ENCODE measurements at regions not wholly inside any gene's neighbourhood (a gene's known extent, or its start where the extent isn't known, plus 50 kb on each side); places are given as distances from the start of the nearest gene placed in this dataset.

DNA sequence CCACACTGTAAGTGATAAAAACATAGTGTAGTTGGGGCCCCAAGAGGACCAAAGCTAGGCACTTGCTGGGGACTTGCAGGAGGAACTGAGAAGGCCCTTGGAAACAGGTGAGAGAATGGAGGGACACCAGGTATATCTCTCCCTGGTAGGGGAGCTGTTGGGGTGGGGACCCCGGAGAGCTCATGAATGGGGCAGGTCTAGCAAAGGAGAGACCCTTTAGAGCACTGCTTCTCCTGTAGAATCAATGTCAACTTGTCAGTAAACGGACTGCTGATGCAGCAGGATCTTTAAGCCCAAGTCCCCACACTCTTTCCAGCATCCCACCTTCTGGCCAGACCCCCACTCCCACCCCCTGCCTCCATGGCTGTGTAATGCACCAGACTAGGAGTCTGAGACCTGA lies 109.6 kb upstream of the THY1 start:
- TF ChIP-seq GATA2 (IDR thresholded peaks at IDR 0.05; ENCODE audit: low read depth, low read length), result no peak
- TF ChIP-seq GATA3 (IDR thresholded peaks at IDR 0.05; ENCODE audit: low read depth, low read length), result no peak
